GM21381 (cell line): ENCODE measurements at regions not wholly inside any gene's neighbourhood (a gene's known extent, or its start where the extent isn't known, plus 50 kb on each side); places are given as distances from the start of the nearest gene placed in this dataset.
"Not testable (repeated sequence)": the region's sequence is repeated elsewhere in the genome, so short reads cannot be mapped to it uniquely, and the experiment has no call there.

Source experiments
- ATAC-seq: cut with Tn5 transposase; IDR thresholded peaks from one replicate; pipeline ENCODE4 v1.9.1; 2021; ENCODE audit warnings: mild to moderate bottlenecking, moderate library complexity; ENCODE audit not compliant: unreplicated experiment

DNA sequence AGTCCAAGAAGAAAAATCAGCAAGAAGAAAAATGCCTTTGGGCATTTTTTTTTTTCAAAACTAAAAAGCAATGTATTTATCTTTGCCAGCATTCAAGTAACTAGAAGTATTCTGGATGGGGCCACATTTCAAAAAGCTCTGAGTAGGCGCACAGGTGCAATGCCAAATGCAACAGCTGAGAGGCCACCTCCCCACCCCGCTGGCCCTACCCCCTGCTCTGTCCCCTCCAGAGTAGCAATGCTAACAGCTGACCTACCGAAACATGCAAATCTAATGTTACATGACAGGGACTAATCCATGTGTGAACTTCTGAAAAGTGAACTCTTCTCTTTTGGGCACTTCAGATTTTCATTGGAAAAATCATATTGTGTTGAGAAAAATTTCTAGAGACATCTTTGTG, 153.7 kb upstream of the SLC38A2 start:
- no peak for ATAC-seq

DNA sequence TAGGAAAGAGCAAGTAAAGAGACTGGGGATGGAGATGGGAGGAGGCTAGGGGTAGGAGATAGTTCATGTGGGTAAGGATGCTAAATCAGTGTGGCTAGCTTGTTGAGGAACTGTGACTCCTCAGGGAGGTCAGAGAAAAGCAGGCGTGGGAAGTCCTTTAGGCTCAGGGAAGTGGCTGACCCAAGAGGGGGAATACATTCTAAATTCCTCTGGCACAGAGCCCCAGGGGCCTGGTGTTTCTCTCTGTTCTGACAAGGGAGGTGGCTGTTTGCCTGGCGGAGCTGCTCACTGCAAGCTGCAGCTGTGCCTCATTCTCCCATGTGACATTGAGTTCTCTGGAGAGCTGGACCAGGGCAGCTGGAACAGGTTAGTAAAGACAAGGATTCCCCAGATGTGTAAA, 152.2 kb upstream of the SLC38A2 start:
- no peak for ATAC-seq

DNA sequence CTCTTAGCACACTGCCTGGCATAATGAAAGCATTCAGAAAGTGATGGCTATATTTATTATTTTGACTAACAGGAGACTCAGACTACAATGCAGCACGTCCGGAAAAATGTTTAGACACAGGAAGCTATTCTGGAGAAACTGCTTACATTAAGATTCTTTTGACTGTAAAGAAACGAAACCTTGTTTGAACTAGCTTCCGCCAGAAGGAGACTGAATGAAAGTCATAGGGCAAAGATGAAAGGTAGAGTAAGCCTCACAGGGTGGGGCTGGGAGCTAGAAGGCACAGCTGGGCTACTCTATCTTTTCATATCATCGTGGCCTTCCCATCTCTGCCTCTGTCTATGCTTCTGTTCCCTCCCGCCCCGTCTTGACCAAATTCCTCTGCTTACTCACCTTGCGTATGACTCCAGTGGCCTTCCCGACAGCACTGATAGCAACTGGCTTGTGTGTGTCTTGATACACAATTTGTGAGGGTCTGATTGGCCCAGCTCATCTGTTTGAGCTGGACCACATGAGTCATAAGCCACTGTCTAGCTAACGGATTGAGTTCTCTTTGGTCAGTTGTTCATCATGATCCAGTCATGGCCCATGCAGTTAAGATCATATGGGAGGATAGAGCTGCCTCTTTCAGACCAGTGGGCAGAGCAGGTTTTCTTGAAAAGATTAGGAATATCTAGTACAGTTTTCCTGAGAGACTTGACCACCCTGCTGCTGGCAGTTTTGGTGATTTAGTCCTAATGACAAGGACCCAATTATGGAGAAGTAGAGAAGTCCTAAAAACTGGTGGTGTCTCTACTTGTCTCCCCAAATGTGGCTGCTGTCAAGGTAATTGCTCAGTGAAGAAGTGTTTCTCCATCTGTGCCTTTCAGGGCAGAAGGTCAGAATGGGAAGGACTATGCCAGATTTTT, 151.5 kb upstream of the SLC38A2 start:
- no peak for ATAC-seq

DNA sequence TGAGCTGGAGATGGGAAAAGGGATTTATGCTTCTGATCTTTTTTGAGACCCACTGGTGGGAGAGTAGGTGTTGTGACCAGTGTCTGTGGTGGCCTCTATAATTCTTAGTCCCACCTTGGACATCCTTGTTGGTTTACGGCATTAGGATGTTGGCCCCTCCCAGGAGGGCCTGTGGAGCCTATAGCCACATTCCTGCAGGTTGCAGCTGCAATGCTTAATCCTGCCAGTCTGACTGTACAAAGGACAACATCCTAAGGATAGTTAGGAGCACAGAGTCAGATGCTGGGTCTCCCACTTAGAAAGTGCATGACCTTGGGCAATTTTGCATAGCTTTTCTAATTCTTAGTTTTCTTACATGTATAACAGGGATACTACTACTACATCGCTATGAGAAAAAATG, 150.9 kb upstream of the SLC38A2 start:
- no peak for ATAC-seq

DNA sequence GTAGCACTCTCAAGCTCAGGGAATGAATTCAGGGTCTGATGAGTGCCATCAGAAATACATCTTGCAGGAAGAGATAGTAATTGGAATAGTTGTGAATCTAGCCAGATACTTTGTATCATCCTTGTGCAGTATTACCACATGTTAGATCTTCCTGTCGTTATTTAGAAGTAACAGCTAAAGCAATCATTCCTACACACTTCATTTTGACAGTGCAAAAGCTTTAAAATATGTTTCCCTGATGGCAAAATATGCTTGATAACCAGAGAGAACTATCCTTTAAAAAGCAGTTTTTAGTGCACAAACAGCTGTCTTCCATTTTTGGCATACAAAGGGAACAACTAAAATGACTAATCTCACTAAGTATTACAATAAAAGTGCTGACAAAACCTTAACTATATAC, 149.5 kb upstream of the SLC38A2 start:
- ATAC-seq = no peak

DNA sequence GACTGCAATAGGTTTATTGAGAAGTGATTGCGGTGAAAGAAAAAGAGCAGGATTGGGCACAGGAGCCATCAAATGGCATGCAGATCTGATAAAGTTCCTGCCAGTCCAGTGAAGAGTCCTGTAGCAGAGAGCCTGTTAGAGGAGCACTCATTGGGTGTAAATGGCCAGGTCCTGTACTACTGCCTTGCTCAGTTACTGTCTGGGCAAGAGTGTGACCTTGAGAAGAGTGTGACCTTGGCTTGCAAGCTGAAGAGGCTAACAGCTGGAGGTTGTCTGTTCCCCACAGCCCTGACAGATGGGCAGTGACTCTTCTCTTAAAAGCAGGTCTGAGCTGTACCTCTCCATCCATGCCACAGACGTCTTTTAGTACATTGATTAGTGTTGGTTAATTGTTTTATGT, 148.6 kb upstream of the SLC38A2 start:
- ATAC-seq = no peak

DNA sequence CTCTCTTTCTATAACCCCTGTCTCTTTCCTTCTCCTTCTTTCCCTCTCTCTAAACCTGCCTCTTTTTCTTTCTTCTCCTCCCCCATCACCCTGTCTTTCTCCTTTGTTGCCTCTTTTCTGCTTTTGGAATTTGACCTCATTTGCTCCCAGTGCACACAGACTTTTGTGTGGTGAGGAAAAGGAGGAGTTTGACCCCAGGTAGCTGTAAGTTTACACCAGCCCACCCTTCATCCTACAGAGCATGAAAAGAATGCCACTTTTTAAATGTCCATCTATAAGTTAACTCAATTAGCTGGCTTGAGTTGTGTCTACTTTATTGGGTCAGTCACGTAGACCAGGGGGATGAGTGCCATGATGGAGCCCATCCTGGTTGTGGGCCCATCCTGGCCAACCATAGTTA, 146.8 kb upstream of the SLC38A2 start:
- no peak for ATAC-seq

DNA sequence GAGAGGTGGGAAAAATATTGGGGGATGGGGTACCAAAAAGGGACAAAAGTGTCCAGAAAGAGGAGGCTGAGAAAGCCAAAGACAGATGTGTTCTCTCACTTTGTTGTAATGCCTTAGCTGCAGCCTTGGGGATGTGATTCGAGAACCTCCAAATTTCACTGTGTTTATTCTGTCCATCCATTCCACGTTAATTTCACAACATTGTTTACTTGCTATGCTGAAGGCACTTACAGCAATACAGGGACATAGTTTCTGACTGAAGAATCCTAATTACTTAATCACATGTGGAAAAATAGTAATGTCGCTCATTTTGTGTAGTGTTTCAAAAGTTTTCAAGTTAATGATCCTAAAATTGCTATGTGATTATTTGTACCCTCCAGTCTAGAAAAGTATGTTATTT, 146.2 kb upstream of the SLC38A2 start:
- no peak for ATAC-seq

DNA sequence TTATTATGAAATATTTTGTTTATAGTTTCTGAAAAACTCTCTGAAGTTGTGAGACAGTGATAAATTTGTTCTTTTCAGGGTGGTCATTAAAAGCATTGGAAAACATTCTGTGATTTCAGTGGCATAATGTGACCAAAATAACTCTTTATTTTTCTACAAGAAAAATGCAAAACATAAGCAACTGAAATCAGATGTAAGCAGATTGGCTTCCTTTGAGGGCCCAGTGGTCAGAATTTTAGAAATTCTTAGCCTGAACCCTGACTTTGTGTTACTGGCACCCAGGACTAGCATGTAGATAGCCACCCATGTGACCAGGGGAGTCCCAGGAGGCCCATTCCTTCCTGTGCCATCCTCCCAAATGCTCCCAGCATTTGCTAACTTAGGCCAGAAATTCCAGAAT, 145.6 kb upstream of the SLC38A2 start:
- ATAC-seq = no peak

DNA sequence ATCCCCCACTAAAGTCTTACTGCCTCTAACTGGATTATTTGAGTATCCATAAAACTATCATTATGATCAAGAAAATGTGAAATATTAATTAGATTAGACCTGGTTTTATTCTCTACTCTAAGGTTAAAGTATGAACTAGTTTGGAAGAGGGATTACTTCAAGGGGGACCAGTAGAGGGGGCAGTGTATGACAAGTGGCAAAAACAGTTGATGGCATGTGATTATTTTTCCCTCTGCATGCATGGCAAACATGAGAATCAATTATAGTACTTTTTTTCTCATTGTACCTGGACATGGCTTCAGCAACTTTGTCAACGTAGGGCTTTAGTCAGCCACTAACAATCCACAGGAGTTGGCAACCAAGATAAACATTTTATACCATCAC, 145.0 kb upstream of the SLC38A2 start:
- ATAC-seq = peak; percentile 31

DNA sequence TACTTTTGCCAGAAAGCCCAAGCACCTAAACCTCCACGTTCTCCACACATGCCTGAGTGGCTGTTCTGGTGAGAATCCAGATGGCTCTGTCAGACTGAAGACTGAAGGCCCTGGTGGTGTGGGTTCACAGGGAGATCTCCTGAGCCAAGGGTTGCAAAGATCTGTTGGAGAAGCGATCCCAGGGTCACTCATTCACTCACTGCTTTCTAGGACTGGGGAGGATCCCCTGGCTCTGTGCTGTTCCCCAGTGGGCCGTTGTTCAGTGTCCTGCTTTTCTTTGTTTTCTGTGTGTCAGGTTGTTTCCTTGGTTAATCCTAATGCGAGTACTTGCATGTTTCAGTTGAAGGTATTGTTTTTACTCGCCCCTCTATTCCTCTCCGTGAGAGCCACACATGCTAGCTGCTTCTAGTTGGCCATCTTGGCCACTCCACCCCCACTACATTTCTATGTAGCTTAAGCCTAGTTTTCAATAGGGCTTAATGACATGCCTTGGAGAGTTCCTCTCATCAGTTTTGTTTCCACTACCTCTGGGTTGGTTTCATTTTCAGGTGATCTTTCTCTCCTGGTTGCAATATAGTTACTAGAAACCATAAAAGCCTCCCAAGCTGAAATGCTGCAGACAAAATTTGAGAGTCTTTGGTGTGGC, 144.5 kb upstream of the SLC38A2 start:
- peak; percentile 95 for ATAC-seq

DNA sequence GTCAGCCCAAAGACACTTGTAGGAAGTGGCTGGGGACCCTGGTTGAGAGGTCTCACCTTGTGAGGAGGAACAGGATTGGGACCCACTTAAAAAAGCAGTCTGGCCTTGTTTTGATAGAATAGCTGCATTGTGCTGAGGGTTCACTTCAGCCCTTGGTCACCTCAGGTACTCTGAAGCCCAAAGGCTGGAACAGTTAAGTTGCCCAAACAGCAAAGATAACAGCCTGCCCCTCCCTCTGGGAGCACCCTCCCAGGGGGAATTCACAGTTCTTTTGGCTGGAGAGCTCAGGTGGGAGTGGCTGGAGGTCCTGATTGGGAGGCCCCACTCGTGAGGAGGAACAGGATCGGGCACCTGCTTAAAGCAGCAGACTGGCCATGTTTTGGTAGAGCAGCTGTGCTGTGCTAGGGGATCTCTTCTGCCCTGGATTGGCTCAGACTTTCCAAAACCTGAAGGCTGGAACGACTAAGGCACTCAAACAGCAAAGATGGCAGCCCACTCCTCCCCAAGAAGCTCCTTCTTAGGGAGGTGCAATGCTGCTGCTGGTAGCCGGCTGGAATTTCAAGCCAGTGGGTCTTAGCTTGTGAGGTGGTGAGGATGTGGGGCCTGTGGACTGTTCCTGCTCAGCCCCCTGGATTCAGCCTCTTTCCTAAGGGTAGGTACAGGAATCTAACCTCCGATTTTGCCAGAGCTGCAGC, 143.8 kb upstream of the SLC38A2 start:
- ATAC-seq = no peak

DNA sequence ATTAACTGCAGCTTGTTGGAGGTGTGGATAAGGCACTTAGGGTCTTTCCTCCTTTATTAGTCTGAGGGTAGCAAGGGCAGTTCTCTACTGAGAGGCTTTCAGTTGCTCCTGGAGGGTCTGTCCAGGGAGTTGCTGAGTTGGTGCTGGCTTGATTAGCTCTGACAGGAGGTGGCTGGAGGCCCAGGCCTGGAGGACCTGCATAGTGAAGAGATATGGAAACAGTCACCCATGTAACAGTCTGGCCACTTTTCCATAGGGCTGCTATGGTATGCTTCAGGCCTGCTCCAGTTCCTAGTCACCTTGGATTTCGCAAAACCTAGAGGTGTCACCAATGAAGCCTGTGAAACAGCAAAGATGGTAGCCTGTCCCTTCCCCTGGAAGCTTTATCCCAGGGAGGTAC, 143.3 kb upstream of the SLC38A2 start:
- no peak for ATAC-seq

DNA sequence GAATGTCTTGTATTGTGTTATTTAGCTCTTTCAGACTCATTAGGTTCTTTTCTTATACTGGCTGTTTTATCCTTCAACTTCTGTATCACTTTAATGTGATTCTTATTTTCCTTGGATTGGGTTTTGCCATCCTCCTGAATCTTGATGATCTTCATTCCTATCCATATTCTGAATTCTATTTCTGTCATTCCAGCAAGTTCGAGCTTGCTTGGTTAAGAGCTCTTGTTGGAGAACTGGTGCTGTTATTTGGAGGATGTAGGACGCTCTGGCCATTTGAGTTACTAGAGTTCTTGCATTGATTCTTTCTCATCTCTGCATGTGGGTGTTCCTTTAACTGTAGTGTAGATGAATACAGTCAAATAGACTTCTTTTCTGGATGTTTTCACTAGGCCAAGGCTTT, 142.3 kb upstream of the SLC38A2 start:
- ATAC-seq = no peak

DNA sequence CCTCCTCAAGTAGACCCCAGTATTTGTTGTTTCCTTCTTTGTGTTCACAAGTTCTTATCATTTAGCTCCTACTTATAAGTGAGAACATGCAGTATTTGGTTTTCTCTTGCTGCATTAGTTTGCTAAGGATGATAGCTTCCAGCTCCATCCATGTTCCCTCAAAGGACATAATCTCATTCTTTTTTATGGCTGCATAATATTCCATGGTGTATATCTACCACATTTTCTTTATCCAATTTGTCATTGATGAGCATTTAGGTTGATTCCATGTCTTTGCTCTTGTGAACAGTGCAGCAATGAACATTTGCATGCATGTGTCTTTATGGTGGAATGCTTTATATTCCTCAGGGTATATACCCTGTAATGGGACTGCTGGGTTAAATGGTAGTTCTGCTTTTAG, 137.7 kb upstream of the SLC38A2 start:
- not testable (repeated sequence) for ATAC-seq

DNA sequence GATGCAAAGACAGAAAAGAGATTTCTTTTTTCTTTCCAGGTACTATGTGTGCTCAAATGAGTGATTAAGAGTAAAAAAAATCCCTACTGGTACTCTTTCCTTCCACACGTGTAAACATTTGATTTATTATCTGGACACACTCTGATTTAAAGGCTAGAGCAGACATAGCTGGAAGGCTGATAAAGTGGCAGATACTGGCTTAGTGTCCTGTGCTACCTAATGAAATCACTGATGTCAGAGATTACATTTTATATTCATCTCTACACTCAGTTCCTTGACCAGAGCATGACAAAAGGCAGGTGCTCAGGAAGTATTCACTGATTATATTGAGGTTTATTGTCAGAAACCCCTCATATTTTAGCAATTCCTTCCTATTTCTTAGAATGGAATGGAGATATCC, 136.6 kb upstream of the SLC38A2 start:
- ATAC-seq = no peak

DNA sequence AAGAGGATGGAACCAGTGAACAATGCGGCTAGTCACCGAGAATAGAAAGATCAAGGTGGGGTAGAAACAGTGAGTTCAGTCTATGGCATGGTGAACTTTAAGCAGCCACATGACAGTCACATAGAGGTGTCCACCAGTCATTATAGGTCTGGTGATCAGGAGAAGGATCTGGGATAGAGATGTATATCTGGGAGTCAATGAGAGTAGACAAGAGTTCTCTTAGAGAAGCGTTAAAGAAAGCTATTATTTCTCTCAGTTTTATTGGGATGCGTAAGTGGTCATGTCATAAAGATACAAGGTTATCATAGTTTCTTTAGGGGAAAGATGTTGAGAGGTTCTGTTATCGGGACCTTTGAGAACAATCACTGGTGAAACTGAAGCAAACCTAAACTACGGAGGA, 136.1 kb upstream of the SLC38A2 start:
- ATAC-seq = no peak

DNA sequence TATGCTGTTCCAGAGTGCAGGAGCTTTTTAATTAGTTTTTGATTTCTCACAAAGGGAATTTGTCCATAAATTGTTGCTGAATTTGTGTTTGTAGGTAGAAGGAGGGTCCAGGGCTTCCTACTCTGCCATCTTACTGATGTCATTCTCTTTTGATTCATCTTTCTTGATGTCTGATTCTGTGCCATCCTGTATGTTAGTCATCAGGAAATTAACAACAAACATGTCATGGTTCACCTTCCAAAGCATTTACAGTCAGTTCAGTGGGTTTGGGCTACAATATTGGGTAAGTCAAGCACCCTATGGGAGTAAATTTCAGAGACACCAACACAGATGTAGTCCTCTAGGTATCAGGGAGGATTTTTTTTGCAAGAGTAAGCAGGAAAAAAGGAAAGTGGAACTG, 135.2 kb upstream of the SLC38A2 start:
- no peak for ATAC-seq

DNA sequence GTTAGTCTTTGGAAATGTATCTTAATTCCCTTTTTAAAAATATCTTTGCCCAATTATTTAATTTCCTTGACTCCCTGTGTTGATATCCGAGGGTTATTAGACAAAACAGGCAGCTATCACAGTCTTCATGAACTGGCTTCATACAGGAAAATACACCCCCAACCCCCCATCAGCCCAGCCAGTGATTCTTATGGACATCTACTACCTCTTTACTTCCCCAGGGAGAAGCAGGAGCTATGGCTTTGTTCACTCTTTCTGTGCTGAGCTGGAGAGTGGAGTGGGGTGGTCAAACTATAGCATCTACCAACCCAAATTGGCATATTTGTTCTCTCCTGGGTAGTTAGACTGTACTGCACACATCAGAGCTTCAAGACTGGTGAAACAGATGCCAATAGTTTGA, 134.4 kb upstream of the SLC38A2 start:
- ATAC-seq = no peak

DNA sequence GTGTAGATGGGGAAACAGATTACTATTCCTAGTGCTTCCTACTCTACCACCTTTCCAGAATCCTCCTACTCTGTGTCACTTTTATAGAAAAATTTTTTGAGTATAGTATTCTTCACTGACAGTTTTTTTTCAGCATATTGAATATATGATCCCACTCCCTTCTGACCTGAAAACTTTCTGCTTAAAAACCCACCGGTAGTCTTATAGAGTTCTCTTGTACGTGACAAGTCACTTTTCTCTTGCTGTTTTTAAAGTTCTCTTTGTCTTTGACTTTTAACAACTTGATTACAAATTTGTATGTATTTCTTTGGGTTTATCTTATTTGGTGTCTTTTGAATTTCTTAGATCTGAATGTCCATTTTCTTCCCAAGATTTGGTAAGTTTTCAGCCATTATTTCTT, 133.6 kb upstream of the SLC38A2 start:
- no peak for ATAC-seq

DNA sequence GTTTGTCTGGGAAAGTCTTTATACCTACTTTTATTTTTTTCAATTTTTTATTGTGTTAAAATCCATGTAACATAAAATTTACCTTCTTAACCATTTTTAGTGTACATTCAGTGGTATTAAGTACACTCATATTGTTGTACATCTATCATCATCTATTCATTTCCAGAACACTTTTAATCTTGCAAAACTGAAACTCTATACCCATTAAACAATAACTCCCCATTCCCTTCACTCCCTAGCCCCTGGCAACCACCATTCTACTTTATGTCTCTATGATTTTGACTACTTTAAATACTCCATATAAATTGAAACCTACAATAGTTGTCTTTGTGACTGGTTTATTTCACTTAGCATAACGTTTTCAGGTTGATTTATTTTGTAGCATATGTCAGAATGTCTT, 131.9 kb upstream of the SLC38A2 start:
- ATAC-seq = no peak

DNA sequence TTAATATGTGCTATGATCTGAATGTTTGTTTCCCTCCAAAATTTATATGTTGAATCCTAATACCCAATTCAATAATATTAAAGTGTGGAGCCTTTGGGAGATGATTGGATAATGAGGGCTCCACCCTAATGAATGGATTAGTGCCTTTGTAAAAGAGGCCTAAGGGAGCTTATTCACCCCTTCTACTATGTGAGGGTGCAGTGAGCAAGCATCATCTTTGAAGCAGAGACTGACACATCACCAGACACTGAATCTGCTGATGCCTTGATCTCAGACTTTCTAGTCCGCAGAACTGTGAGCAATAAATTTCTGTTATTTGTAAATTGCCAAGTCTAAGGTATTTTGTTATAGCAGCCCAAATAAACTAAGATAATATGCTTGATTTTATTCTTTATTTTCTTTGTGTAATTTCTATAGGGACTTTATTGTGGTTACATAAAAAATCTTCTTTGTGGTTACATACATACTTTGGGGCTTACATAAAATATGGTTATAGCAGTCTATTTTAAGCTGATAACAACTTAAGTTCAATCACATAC, 131.1 kb upstream of the SLC38A2 start:
- no peak for ATAC-seq
